ENCODE measurements at regions not wholly inside any gene's neighbourhood (a gene's known extent, or its start where the extent isn't known, plus 50 kb on each side); places are given as distances from the start of the nearest gene placed in this dataset.

- TF ChIP-seq UBTF (CRISPR knock-in tag; IDR thresholded peaks at IDR 0.05) (no peak), LBX2 (CRISPR knock-in tag; IDR thresholded peaks at IDR 0.05; ENCODE audit: borderline replicate concordance) (no peak), YEATS4 (CRISPR knock-in tag; IDR thresholded peaks at IDR 0.05; ENCODE audit: borderline replicate concordance) (no peak), ZNF788 (CRISPR knock-in tag; IDR thresholded peaks at IDR 0.05; ENCODE audit: borderline replicate concordance) (no peak)
These were observed 242.8 kb upstream of the NDST4 start (continued) for GRCh38 chr4:115356176-115356575.

- no peaks in the 10 kb centered on the region for H3K4me1 ChIP-seq (ENCODE audit: insufficient read depth, low read length)
- POLR2A ChIA-PET = no interaction called here
- TF ChIP-seq JUN (CRISPR knock-in tag; IDR thresholded peaks at IDR 0.05) (no peak), HBP1 (CRISPR knock-in tag; IDR thresholded peaks at IDR 0.05; ENCODE audit: low read depth) (no peak), CTCF (CRISPR knock-in tag; IDR thresholded peaks at IDR 0.05) (no peak), SUZ12 (IDR thresholded peaks at IDR 0.05; ENCODE audit: low read depth, low read length) (no peak), FOXK2 (IDR thresholded peaks at IDR 0.05) (no peak), MEIS2 (CRISPR knock-in tag; IDR thresholded peaks at IDR 0.05) (no peak), ZGPAT (CRISPR knock-in tag; IDR thresholded peaks at IDR 0.05) (no peak), HMG20B (CRISPR knock-in tag; conservative IDR thresholded peaks at IDR 0.05) (no peak), NFKB2 (CRISPR knock-in tag; IDR thresholded peaks at IDR 0.05; ENCODE audit: borderline replicate concordance) (no peak), HNRNPH1 (optimal IDR thresholded peaks at IDR 0.05; ENCODE audit: low read depth, low read length) (no peak), ZNF652 (CRISPR knock-in tag; IDR thresholded peaks at IDR 0.05; ENCODE audit: borderline replicate concordance, low read depth) (no peak), ZNF44 (CRISPR knock-in tag; IDR thresholded peaks at IDR 0.05) (no peak)
These were observed 241.9 kb upstream of the NDST4 start for GRCh38 chr4:115355329-115355728.

More at GRCh38 chr4:115355329-115355728, 241.9 kb upstream of the NDST4 start:
- Histone ChIP-seq H3K4me3 (replicated peaks in 1 of 3; ENCODE audit: insufficient read depth in 1 of 3, low read depth in 2 of 3, low read length in 3 of 3) (no peak overlapping the region), H3K9me3 (ENCODE audit: low read length) (peaks cover 34% of the 10 kb centered on the region), H4K20me1 (ENCODE audit: insufficient read depth, low read length) (no peaks in the 10 kb centered on the region), H3K27ac (ENCODE audit: extremely low read length, insufficient read depth, low read length) (no peak overlapping the region), H3K4me2 (ENCODE audit: low read depth, low read length) (no peak overlapping the region), H3K9ac (ENCODE audit: insufficient read depth, low read depth, low read length) (no peak overlapping the region), H2AFZ (ENCODE audit: low read length) (no peak overlapping the region), H3K36me3 (replicated peaks in 1 of 2; ENCODE audit: control insufficient read depth in 1 of 2, insufficient read depth in 2 of 2, low read length in 2 of 2) (no peaks in the 10 kb centered on the region), H3K79me2 (ENCODE audit: insufficient read depth, low read length) (no peaks in the 10 kb centered on the region), H3K27me3 (ENCODE audit: control insufficient read depth in 1 of 2, insufficient read depth in 2 of 2, low read length in 2 of 2) (no peaks in the 10 kb centered on the region)
- ATAC-seq (no peak), DNase-seq (ENCODE audit: low spot score) (no peak), FAIRE-seq (no peak)
- WGBS (ENCODE audit: low lambda C conversion rate) = no CpG with 5 or more reads among the region's 3 CpGs
- in situ Hi-C loops (cut with HindIII; ENCODE audit: extremely low pct_ligation_motif_present, low pct_unique_long_range_greater_than_20kb) (no loop called here), intact Hi-C loops (cut with micrococcal nuclease; ENCODE audit: unreplicated experiment) (no loop called here)
- BruUV-seq (replicated peaks) = no TSS peak
- CTCF ChIA-PET (ENCODE audit: low intra/inter-chr PET ratio, low total read pairs) = no interaction called here

Data from HepG2 (cell line).